ENCODE measurements at regions not wholly inside any gene's neighbourhood (a gene's known extent, or its start where the extent isn't known, plus 50 kb on each side); places are given as distances from the start of the nearest gene placed in this dataset.

- Histone ChIP-seq H3K27me3 (replicated peaks in 1 of 4; ENCODE audit: control insufficient read depth in 3 of 4, extremely low read depth in 1 of 4, insufficient read depth in 3 of 4, low read length in 3 of 4) (no peaks in the 10 kb centered on the region), H3K4ac (replicated peaks; ENCODE audit: insufficient read length, low read depth, low read length) (no peak overlapping the region), H3K9ac (replicated peaks in 1 of 4; ENCODE audit: extremely low read depth in 1 of 4, low read depth in 3 of 4, low read length in 3 of 4) (no peak overlapping the region), H2BK15ac (ENCODE audit: low read length) (no peak overlapping the region), H3K79me2 (ENCODE audit: control insufficient read depth in 1 of 2, insufficient read depth in 2 of 2, low read length in 2 of 2) (no peaks in the 10 kb centered on the region), H3K27ac (ENCODE audit: low read depth, low read length) (no peak overlapping the region), H3K56ac (replicated peaks; ENCODE audit: insufficient read length, low read depth, low read length) (no peak overlapping the region), H3K23me2 (ENCODE audit: low read depth, low read length) (no peaks in the 10 kb centered on the region), H4K8ac (ENCODE audit: extremely low read depth, insufficient read depth, low read length) (no peak overlapping the region), H3K4me2 (ENCODE audit: insufficient read depth in 1 of 2, low read depth in 2 of 2, low read length in 2 of 2) (no peak overlapping the region), H3K79me1 (ENCODE audit: low read depth, low read length) (no peaks in the 10 kb centered on the region), H4K91ac (replicated peaks; ENCODE audit: insufficient read length, low read length) (no peak overlapping the region), H2BK20ac (ENCODE audit: low read length) (no peak overlapping the region), H2AK5ac (ENCODE audit: low read depth, low read length) (no peak overlapping the region), H2BK5ac (ENCODE audit: low read depth, low read length) (no peak overlapping the region), H4K5ac (ENCODE audit: insufficient read length, low read depth, low read length) (no peak overlapping the region), H3K4me1 (replicated peaks in 1 of 4; ENCODE audit: control insufficient read depth in 3 of 4, insufficient read depth in 4 of 4, low read length in 3 of 4) (peaks cover 0 to 7% (median 6%) of the 10 kb centered on the region in 4 experiments; a peak in 3 of 7 replicates), H2BK12ac (ENCODE audit: low read depth, low read length) (no peak overlapping the region), H3K23ac (ENCODE audit: insufficient read length) (no peak overlapping the region), H3K9me3 (ENCODE audit: insufficient read depth in 2 of 2, low read depth in 1 of 2, low read length in 1 of 2) (no peaks in the 10 kb centered on the region), H2AFZ (ENCODE audit: low read length) (no peak overlapping the region), H2BK120ac (replicated peaks; ENCODE audit: low read depth, low read length) (no peak overlapping the region), H3K36me3 (ENCODE audit: control insufficient read depth in 2 of 4, insufficient read depth in 4 of 4, low read length in 3 of 4) (no peaks in the 10 kb centered on the region), H3K14ac (ENCODE audit: insufficient read length) (no peak overlapping the region), H3K4me3 (ENCODE audit: extremely low read depth in 1 of 4, insufficient read depth in 2 of 4, low read depth in 3 of 4, low read length in 4 of 4) (no peak overlapping the region), H4K20me1 (replicated peaks in 1 of 2; ENCODE audit: control insufficient read depth in 1 of 2, insufficient read depth in 2 of 2, low read length in 2 of 2) (no peaks in the 10 kb centered on the region), H3K18ac (ENCODE audit: extremely low read depth, low read length) (no peak overlapping the region)
- DNase-seq (ENCODE audit: low read depth in 1 of 2, low spot score in 2 of 2) = no peak
- no peak for FAIRE-seq
- ChIA-PET POLR2A (ENCODE audit: partially characterized antibody) (no interaction called here), CTCF (ENCODE audit: partially characterized antibody) (interaction anchor here (1.7 kb wide), 1 partner anchor 12 kb away, joined by 3 read pairs; no protein-coding TSS in a partner anchor)
- 75% methylated on average over 4 of the region's 4 CpGs; no CpG with 5 or more reads in 1 of the 2 experiments for WGBS, 2 experiments (ENCODE audit: extremely low coverage in 1 of 2, insufficient coverage in 1 of 2, insufficient read length in 1 of 2, insufficient replicate concordance in 2 of 2, low coverage in 1 of 2, low lambda C conversion rate in 2 of 2, missing lambda C conversion rate in 1 of 2)
- TF ChIP-seq POLR2AphosphoS5 (IDR thresholded peaks at IDR 0.05; ENCODE audit: low read depth, low read length) = no peak
Observed at GRCh38 chr9:78575081-78575480, 278.2 kb downstream of the PSAT1 start.
